T-cell (primary cell): ENCODE measurements at regions not wholly inside any gene's neighbourhood (a gene's known extent, or its start where the extent isn't known, plus 50 kb on each side); places are given as distances from the start of the nearest gene placed in this dataset.
"Not testable (repeated sequence)": the region's sequence is repeated elsewhere in the genome, so short reads cannot be mapped to it uniquely, and the experiment has no call there.

Experiments
- ATAC-seq, 4 experiments: fragments of 200-7000 bp in 3 of 4; fragments of 150-1000 bp in 1 of 4; cut with Tn5 transposase; replicated peaks in 1 of 4; 1 replicate in 3 of 4; 2 replicates in 1 of 4; pipeline ENCODE4 v1.10.0; 2021; ENCODE audit warnings: moderate library complexity in 3 of 4, mild to moderate bottlenecking in 2 of 4, moderate number of reproducible peaks in 1 of 4
- CTCF ChIA-PET, 2 donors: fragments of 300-600 bp; sonication (Branson Sonifier 250); formaldehyde crosslinking; loops; one replicate each; lab custom pipeline; 2022; ENCODE audit warnings: antibody characterized with exemption in 2 of 2; lab: Charles Lee
- POLR2A ChIA-PET, 2 donors: fragments of 300-600 bp; sonication (Branson Sonifier 250); formaldehyde crosslinking; loops; one replicate each; lab custom pipeline; 2022; ENCODE audit warnings: antibody characterized with exemption in 2 of 2; lab: Charles Lee
- DNase-seq, 35 experiments: peaks; one replicate each; pipeline versions ENCODE4 v3.0.0 to v3.0.0-alpha.2; 2013 to 2023
- H3K27ac ChIP-seq: one replicate; pipeline ENCODE4 v1.5.1; 2013; ENCODE audit warnings: low read length
- H3K27me3 ChIP-seq, 2 experiments: replicated peaks in 1 of 2; 1 replicate in 1 of 2; 2 replicates in 1 of 2; pipeline versions ENCODE4 v1.6.1 to v1.7.0; 2013; ENCODE audit warnings: low read length in 1 of 2, mixed read lengths in 1 of 2; ENCODE audit not compliant: control insufficient read depth in 2 of 2, insufficient read depth in 2 of 2; ENCODE audit errors: extremely low read depth in 1 of 2
- H3K36me3 ChIP-seq, 2 donors: 1 replicate in 1 of 2; 2 replicates in 1 of 2; pipeline versions ENCODE4 v1.6.1 to v1.7.0; 2013; ENCODE audit warnings: low read length in 1 of 2; ENCODE audit not compliant: control insufficient read depth in 2 of 2, insufficient read depth in 1 of 2; ENCODE audit errors: extremely low read depth in 1 of 2
- H3K4me1 ChIP-seq, 2 experiments: 1 replicate in 1 of 2; 2 replicates in 1 of 2; pipeline versions ENCODE4 v1.6.1 to v1.7.0; 2013; ENCODE audit warnings: low read length in 2 of 2, mixed read lengths in 1 of 2; ENCODE audit not compliant: insufficient read depth in 2 of 2, control insufficient read depth in 1 of 2; ENCODE audit errors: extremely low read depth in 1 of 2
- H3K4me3 ChIP-seq, 2 donors: 1 replicate in 1 of 2; 2 replicates in 1 of 2; pipeline versions ENCODE4 v1.5.1 to v1.7.0; 2013; ENCODE audit warnings: mild to moderate bottlenecking in 2 of 2, low read length in 1 of 2, moderate library complexity in 1 of 2; ENCODE audit not compliant: control insufficient read depth in 1 of 2; ENCODE audit errors: extremely low read depth in 1 of 2
- H3K9me3 ChIP-seq: 2 replicates; pipeline ENCODE4 v1.7.0; 2013
- H3K27ac Mint-ChIP-seq, 2 donors: one replicate each; pipeline ENCODE4 v1.8.0; 2020 to 2021; ENCODE audit warnings: mild to moderate bottlenecking in 2 of 2, mixed read lengths in 2 of 2
- H3K27me3 Mint-ChIP-seq, 2 donors: one replicate each; pipeline ENCODE4 v1.8.0; 2021 to 2022; ENCODE audit warnings: mixed read lengths in 2 of 2
- H3K36me3 Mint-ChIP-seq: one replicate; pipeline ENCODE4 v1.8.0; 2021; ENCODE audit warnings: mixed read lengths
- H3K4me1 Mint-ChIP-seq, 3 donors: one replicate each; pipeline ENCODE4 v1.8.0; 2020 to 2022; ENCODE audit warnings: mixed read lengths in 3 of 3, mild to moderate bottlenecking in 1 of 3
- H3K4me3 Mint-ChIP-seq, 3 donors: one replicate each; pipeline ENCODE4 v1.8.0; 2020 to 2022; ENCODE audit warnings: mild to moderate bottlenecking in 3 of 3, mixed read lengths in 3 of 3, moderate library complexity in 3 of 3
- H3K9me3 Mint-ChIP-seq, 3 donors: one replicate each; pipeline ENCODE4 v1.8.0; 2020 to 2022; ENCODE audit warnings: mixed read lengths in 3 of 3
- WGBS: methylation state at CpG from one replicate; pipeline ENCODE4 v1.1.5; 2013; ENCODE audit warnings: missing lambda C conversion rate; ENCODE audit not compliant: insufficient coverage; 5-methylcytosine and 5-hydroxymethylcytosine counted together

DNA sequence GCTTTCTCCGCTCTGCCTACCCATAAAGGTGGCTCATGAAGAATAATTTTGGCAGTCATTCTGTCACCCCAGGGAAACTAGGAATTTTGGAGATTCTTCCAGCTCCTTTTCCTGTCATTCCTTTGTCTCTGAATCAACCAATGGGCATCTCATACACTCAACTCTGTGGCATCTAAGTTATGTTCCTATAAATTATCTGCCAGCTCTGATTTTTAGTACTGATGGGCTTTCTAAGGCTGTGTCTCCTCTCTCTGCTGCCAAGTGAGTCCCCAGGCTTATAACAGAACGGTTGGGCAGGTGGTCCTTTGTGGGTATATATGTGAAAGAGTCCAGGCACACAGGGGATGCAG is 226.8 kb downstream of the NMUR2 start:
- H3K27ac ChIP-seq = no peak overlapping the region
- Mint-ChIP-seq H3K27ac (no peak overlapping the region), H3K4me1 (no peaks in the 10 kb centered on the region), H3K27me3 (peaks cover 8 to 9% of the 10 kb centered on the region in 2 donors), H3K36me3 (no peaks in the 10 kb centered on the region), H3K9me3 (peaks cover 6 to 25% (median 8%) of the 10 kb centered on the region in 3 donors), H3K4me3 (no peak overlapping the region)
- no peaks in the 10 kb centered on the region for H3K4me1 ChIP-seq
- no peaks in the 10 kb centered on the region for H3K9me3 ChIP-seq
- POLR2A ChIA-PET = no interaction called here
- no peak overlapping the region for H3K4me3 ChIP-seq
- DNase-seq (no peak), ATAC-seq (no peak)
- WGBS = 100% methylated on average over 1 of the region's 2 CpGs
- CTCF ChIA-PET = no interaction called here
- H3K27me3 ChIP-seq = no peaks in the 10 kb centered on the region
- H3K36me3 ChIP-seq = no peaks in the 10 kb centered on the region

DNA sequence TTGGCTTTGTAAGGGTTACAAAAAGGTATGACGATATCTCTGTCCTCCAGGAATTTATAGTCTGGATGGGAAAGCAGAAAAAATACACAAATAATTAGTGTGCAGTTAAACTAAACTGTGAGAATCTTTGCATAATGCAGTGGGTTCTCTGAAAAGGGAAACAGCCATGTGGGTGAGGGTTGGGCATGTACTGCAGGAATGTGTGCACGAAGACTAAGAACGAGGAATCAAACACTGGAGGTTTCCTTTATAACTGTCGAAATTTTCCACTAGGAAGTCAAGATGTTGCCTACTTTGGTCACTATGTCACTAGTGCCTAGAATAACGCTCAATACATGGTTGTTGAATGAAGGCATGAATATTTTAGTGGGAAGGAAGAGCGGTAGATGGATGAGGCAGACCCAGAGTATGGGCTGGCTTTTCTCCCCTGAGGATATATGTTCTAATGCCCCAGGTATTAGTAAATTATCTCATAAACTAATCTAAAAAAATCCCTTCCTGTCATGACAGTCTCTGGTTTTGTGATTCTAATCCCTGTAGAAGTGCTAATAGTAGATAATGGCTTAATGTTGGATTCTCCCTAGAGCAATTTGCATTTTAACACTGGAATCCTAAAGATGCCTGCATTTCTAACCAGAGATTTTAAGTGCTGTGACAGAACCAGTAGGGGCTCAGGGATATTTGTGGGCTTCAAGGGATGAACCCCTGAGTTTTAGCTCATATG is 227.3 kb downstream of the NMUR2 start:
- H3K36me3 Mint-ChIP-seq = no peaks in the 10 kb centered on the region
- no peak overlapping the region for H3K4me3 ChIP-seq
- no peaks in the 10 kb centered on the region for H3K4me1 Mint-ChIP-seq
- ChIA-PET POLR2A (no interaction called here), CTCF (no interaction called here)
- H3K9me3 ChIP-seq = no peaks in the 10 kb centered on the region
- DNase-seq (no peak), ATAC-seq (no peak)
- no peaks in the 10 kb centered on the region for H3K36me3 ChIP-seq
- H3K27me3 Mint-ChIP-seq = peaks cover 8 to 9% of the 10 kb centered on the region in 2 donors
- H3K4me3 Mint-ChIP-seq = no peak overlapping the region
- H3K9me3 Mint-ChIP-seq = peaks cover 6 to 25% (median 8%) of the 10 kb centered on the region in 3 donors
- H3K4me1 ChIP-seq = no peaks in the 10 kb centered on the region
- no peak overlapping the region for H3K27ac ChIP-seq
- 83% methylated on average over 3 of the region's 6 CpGs for WGBS
- H3K27me3 ChIP-seq = no peaks in the 10 kb centered on the region
- no peak overlapping the region for H3K27ac Mint-ChIP-seq

DNA sequence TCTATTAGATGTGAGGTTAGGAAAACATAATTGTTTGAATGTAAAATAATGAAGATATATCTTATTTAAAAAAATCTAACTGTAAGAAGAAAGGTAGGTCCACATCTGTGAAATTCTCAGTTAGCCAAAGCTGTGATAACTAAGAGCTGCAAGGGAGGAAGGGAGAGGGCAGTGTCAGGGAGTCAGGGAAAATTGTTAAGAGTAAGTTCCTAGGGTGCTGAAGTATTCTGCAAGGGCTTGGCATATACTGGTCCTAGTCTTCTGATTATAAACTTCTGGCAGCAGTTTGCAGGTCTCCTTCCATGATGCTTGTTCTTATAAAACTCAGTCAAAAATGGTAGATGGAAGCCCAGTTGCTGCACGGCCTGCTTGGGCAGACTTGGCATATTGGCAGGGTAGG is 233.2 kb downstream of the NMUR2 start:
- Mint-ChIP-seq H3K27ac (no peak overlapping the region), H3K4me1 (no peaks in the 10 kb centered on the region), H3K4me3 (no peak overlapping the region), H3K27me3 (peaks cover 6 to 25% of the 10 kb centered on the region in 2 donors), H3K9me3 (peaks cover 0 to 13% (median 5%) of the 10 kb centered on the region in 3 donors), H3K36me3 (no peaks in the 10 kb centered on the region)
- no peak for ATAC-seq
- DNase-seq = no peak
- Histone ChIP-seq H3K36me3 (no peaks in the 10 kb centered on the region), H3K27me3 (no peaks in the 10 kb centered on the region), H3K9me3 (no peaks in the 10 kb centered on the region), H3K27ac (no peak overlapping the region), H3K4me3 (no peak overlapping the region), H3K4me1 (no peaks in the 10 kb centered on the region)
- POLR2A ChIA-PET = no interaction called here
- WGBS = 100% methylated on average over 1 of the region's 1 CpG
- CTCF ChIA-PET = no interaction called here

DNA sequence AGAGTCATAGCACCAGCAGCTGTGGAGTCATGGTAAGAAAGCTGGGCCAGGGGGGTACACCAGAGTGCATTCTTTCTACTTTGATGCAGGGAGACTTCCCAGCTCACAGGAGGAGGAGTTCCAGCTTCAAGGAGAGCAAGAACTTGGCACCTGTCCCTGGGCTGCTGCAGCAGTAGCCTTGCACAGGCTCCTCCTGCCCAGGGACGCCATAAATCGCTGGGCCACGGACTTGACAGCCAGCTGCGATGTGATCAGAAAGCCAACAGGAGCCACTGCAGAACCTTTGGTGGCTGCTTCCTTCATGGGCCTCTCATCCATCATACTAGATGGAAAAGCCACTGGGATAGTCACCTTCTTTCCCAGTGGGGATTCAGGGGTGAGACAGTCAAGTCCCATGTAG is 234.7 kb downstream of the NMUR2 start:
- WGBS = 20% methylated on average over 4 of the region's 4 CpGs
- H3K9me3 Mint-ChIP-seq = peaks cover 0 to 13% (median 5%) of the 10 kb centered on the region in 3 donors
- Histone ChIP-seq H3K36me3 (no peaks in the 10 kb centered on the region), H3K4me3 (no peak overlapping the region), H3K9me3 (no peaks in the 10 kb centered on the region), H3K27me3 (no peaks in the 10 kb centered on the region), H3K27ac (no peak overlapping the region), H3K4me1 (no peaks in the 10 kb centered on the region)
- CTCF ChIA-PET = no interaction called here
- no peak for ATAC-seq
- no peak overlapping the region for H3K27ac Mint-ChIP-seq
- H3K4me1 Mint-ChIP-seq = no peaks in the 10 kb centered on the region
- DNase-seq = no peak
- no peak overlapping the region for H3K4me3 Mint-ChIP-seq
- no peaks in the 10 kb centered on the region for H3K36me3 Mint-ChIP-seq
- peaks cover 6 to 24% of the 10 kb centered on the region in 2 donors for H3K27me3 Mint-ChIP-seq
- POLR2A ChIA-PET = no interaction called here

DNA sequence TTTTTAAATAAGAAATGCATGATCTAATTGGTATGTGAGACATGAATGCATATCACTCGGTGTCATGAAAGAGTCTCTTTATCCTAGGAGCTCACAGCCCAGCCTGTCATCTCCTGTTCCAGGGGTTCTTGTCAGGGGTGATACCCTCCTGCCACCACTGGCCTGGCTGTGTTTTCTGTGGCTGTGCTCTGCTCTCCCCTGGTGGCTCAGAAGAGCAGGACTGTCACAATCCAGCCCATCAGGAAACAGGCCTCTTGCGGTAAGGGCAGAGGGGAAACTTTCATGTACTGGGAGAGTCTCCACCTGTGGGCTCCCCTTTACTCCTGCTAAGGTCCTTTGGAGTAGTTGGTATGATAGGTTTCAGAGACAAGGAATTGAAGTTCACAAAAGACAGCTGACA is 240.2 kb upstream of the GLRA1 start:
- Mint-ChIP-seq H3K4me1 (peaks cover 0 to 24% (median 7%) of the 10 kb centered on the region in 3 donors), H3K9me3 (peaks cover 0 to 9% (median 0%) of the 10 kb centered on the region in 3 donors), H3K36me3 (no peaks in the 10 kb centered on the region), H3K27ac (no peak overlapping the region), H3K27me3 (peaks cover 3 to 15% of the 10 kb centered on the region in 2 donors), H3K4me3 (no peak overlapping the region)
- CTCF ChIA-PET = no interaction called here
- peaks cover 0 to 10% of the 10 kb centered on the region in 2 experiments for H3K4me1 ChIP-seq
- ATAC-seq = no peak
- H3K4me3 ChIP-seq = no peak overlapping the region
- no peaks in the 10 kb centered on the region for H3K27me3 ChIP-seq
- no peaks in the 10 kb centered on the region for H3K36me3 ChIP-seq
- H3K27ac ChIP-seq = no peak overlapping the region
- no peaks in the 10 kb centered on the region for H3K9me3 ChIP-seq
- POLR2A ChIA-PET = no interaction called here
- DNase-seq = no peak
- WGBS = no CpG with 5 or more reads among the region's 2 CpGs

DNA sequence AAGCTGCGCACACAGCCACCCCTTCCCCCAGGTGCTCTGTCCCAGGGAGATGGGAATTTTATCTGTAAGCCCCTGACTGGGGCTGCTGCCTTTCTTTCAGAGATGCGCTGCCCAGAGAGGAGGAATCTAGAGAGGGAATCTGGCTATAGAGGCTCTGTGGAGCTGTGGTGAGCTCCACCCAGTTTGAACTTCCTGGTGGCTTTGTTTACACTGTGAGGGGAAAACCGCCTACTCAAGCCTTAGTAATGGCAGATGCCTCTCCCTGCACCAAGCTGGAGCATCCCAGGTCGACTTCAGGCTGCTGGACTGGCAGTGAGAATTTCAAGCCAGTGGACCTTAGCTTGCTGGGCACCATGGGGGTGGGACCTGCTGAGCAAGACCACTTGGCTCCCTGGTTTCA is 235.2 kb upstream of the GLRA1 start:
- DNase-seq, POLR2A ChIA-PET, H3K36me3 ChIP-seq, H3K27me3 Mint-ChIP-seq, H3K27ac ChIP-seq, H3K9me3 ChIP-seq, H3K27me3 ChIP-seq, CTCF ChIA-PET, H3K4me3 ChIP-seq: not testable (repeated sequence)
- 19% methylated on average over 2 of the region's 4 CpGs for WGBS
- peaks cover 2 to 21% (median 5%) of the 10 kb centered on the region in 3 donors for H3K9me3 Mint-ChIP-seq
- peak overlapping the region in 1 of 3 donors; percentile 18 for H3K4me3 Mint-ChIP-seq
- peak overlapping the region; percentile 40 to 66 for H3K27ac Mint-ChIP-seq
- peaks cover 10% of the 10 kb centered on the region for H3K36me3 Mint-ChIP-seq
- ATAC-seq = peak in 2 of 4 experiments; percentile 44 to 65
- peaks cover 9 to 38% (median 9%) of the 10 kb centered on the region in 3 donors for H3K4me1 Mint-ChIP-seq
- H3K4me1 ChIP-seq = peaks cover 0 to 17% of the 10 kb centered on the region in 2 experiments
